ENCODE measurements at regions not wholly inside any gene's neighbourhood (a gene's known extent, or its start where the extent isn't known, plus 50 kb on each side); places are given as distances from the start of the nearest gene placed in this dataset.
A peak's percentile ranks its signal among the peaks of the same experiment; 100 is the strongest.
"Not testable (repeated sequence)": the region's sequence is repeated elsewhere in the genome, so short reads cannot be mapped to it uniquely, and the experiment has no call there.

- H3K27ac ChIP-seq (ENCODE audit: low read depth, low read length), result not testable (repeated sequence)
Measured at GRCh38 chr13:48883786-48884185, 91.9 kb upstream of the FNDC3A start.

GRCh38 chr13:48885027-48885395, 90.7 kb upstream of the FNDC3A start:
- H3K4me3 ChIP-seq (ENCODE audit: low read length), result no peak overlapping the region

More at GRCh38 chr13:48883786-48884185, 91.9 kb upstream of the FNDC3A start:
- not testable (repeated sequence) for H3K9ac ChIP-seq (ENCODE audit: low read length); H3K56ac ChIP-seq (ENCODE audit: low read length); H3K23ac ChIP-seq (ENCODE audit: low read length); H3K4me2 ChIP-seq (ENCODE audit: low read length); H2BK120ac ChIP-seq (ENCODE audit: low read depth, low read length); H3K4me1 ChIP-seq (ENCODE audit: control insufficient read depth, low read depth, low read length); H3K4me3 ChIP-seq (ENCODE audit: low read length); H3K18ac ChIP-seq (ENCODE audit: low read length); H3K27me3 ChIP-seq (ENCODE audit: insufficient read depth, low read length, poor library complexity); H4K8ac ChIP-seq (ENCODE audit: low read depth, low read length); DNase-seq; H2BK5ac ChIP-seq (ENCODE audit: low read length); H2AK5ac ChIP-seq (ENCODE audit: low read length); H3K79me2 ChIP-seq (ENCODE audit: control insufficient read depth, insufficient read depth, low read length); H3K36me3 ChIP-seq (ENCODE audit: control insufficient read depth, insufficient read depth, low read length); H3K4ac ChIP-seq (ENCODE audit: low read depth, low read length); H3K79me1 ChIP-seq (ENCODE audit: low read length); H2BK15ac ChIP-seq (replicated peaks; ENCODE audit: low read depth); H4K5ac ChIP-seq (ENCODE audit: low read length)
- WGBS (ENCODE audit: extremely low coverage, insufficient coverage, low lambda C conversion rate), result no CpG with 5 or more reads among the region's 1 CpG

GRCh38 chr13:48888613-48889012, 87.1 kb upstream of the FNDC3A start:
- no peak overlapping the region for H3K56ac ChIP-seq (ENCODE audit: low read length)
- no peaks in the 10 kb centered on the region for H3K4me1 ChIP-seq (ENCODE audit: control insufficient read depth, low read depth, low read length)
- H3K79me2 ChIP-seq (ENCODE audit: control insufficient read depth, insufficient read depth, low read length), result no peaks in the 10 kb centered on the region
- no peak overlapping the region for H4K5ac ChIP-seq (ENCODE audit: low read length)
- H4K8ac ChIP-seq (ENCODE audit: low read depth, low read length), result no peak overlapping the region
- H3K79me1 ChIP-seq (ENCODE audit: low read length), result no peaks in the 10 kb centered on the region
- DNase-seq, result no peak
- no CpG with 5 or more reads among the region's 5 CpGs for WGBS (ENCODE audit: extremely low coverage, insufficient coverage, low lambda C conversion rate)
- H3K36me3 ChIP-seq (ENCODE audit: control insufficient read depth, insufficient read depth, low read length), result no peaks in the 10 kb centered on the region
- no peak overlapping the region for H3K27ac ChIP-seq (ENCODE audit: low read depth, low read length)
- no peaks in the 10 kb centered on the region for H3K27me3 ChIP-seq (ENCODE audit: insufficient read depth, low read length, poor library complexity)
- H2BK15ac ChIP-seq (replicated peaks; ENCODE audit: low read depth), result no peak overlapping the region
- no peak overlapping the region for H3K4me3 ChIP-seq (ENCODE audit: low read length)
- H2AK5ac ChIP-seq (ENCODE audit: low read length), result no peak overlapping the region
- H2BK5ac ChIP-seq (ENCODE audit: low read length), result no peak overlapping the region
- H3K23ac ChIP-seq (ENCODE audit: low read length), result no peak overlapping the region
- H3K4ac ChIP-seq (ENCODE audit: low read depth, low read length), result peak overlapping the region; percentile 36
- H3K4me2 ChIP-seq (ENCODE audit: low read length), result no peak overlapping the region
- H2BK120ac ChIP-seq (ENCODE audit: low read depth, low read length), result no peak overlapping the region
- no peak overlapping the region for H3K18ac ChIP-seq (ENCODE audit: low read length)
- H3K9ac ChIP-seq (ENCODE audit: low read length), result no peak overlapping the region

More at GRCh38 chr13:48885027-48885395, 90.7 kb upstream of the FNDC3A start:
- no peaks in the 10 kb centered on the region for H3K4me1 ChIP-seq (ENCODE audit: control insufficient read depth, low read depth, low read length)
- H2AK5ac ChIP-seq (ENCODE audit: low read length), result no peak overlapping the region
- H3K79me1 ChIP-seq (ENCODE audit: low read length), result no peaks in the 10 kb centered on the region
- H2BK120ac ChIP-seq (ENCODE audit: low read depth, low read length), result no peak overlapping the region
- no peak overlapping the region for H2BK15ac ChIP-seq (replicated peaks; ENCODE audit: low read depth)
- no peak overlapping the region for H4K8ac ChIP-seq (ENCODE audit: low read depth, low read length)
- H3K4ac ChIP-seq (ENCODE audit: low read depth, low read length), result no peak overlapping the region
- H3K23ac ChIP-seq (ENCODE audit: low read length), result no peak overlapping the region
- H3K27me3 ChIP-seq (ENCODE audit: insufficient read depth, low read length, poor library complexity), result no peaks in the 10 kb centered on the region
- H3K56ac ChIP-seq (ENCODE audit: low read length), result no peak overlapping the region
- H3K18ac ChIP-seq (ENCODE audit: low read length), result no peak overlapping the region
- no peak overlapping the region for H2BK5ac ChIP-seq (ENCODE audit: low read length)
- H3K27ac ChIP-seq (ENCODE audit: low read depth, low read length), result no peak overlapping the region
- H3K4me2 ChIP-seq (ENCODE audit: low read length), result no peak overlapping the region
- no peaks in the 10 kb centered on the region for H3K79me2 ChIP-seq (ENCODE audit: control insufficient read depth, insufficient read depth, low read length)
- H3K9ac ChIP-seq (ENCODE audit: low read length), result no peak overlapping the region
- no peak overlapping the region for H4K5ac ChIP-seq (ENCODE audit: low read length)
- no peak for DNase-seq
- H3K36me3 ChIP-seq (ENCODE audit: control insufficient read depth, insufficient read depth, low read length), result no peaks in the 10 kb centered on the region

- H3K79me1 ChIP-seq (ENCODE audit: low read length), result no peaks in the 10 kb centered on the region
- H4K5ac ChIP-seq (ENCODE audit: low read length), result no peak overlapping the region
- H2BK15ac ChIP-seq (replicated peaks; ENCODE audit: low read depth), result no peak overlapping the region
- no peak overlapping the region for H2AK5ac ChIP-seq (ENCODE audit: low read length)
- no peaks in the 10 kb centered on the region for H3K79me2 ChIP-seq (ENCODE audit: control insufficient read depth, insufficient read depth, low read length)
- no peak overlapping the region for H3K56ac ChIP-seq (ENCODE audit: low read length)
- no peak overlapping the region for H3K4ac ChIP-seq (ENCODE audit: low read depth, low read length)
- no peaks in the 10 kb centered on the region for H3K36me3 ChIP-seq (ENCODE audit: control insufficient read depth, insufficient read depth, low read length)
- no peaks in the 10 kb centered on the region for H3K27me3 ChIP-seq (ENCODE audit: insufficient read depth, low read length, poor library complexity)
- no peak overlapping the region for H2BK120ac ChIP-seq (ENCODE audit: low read depth, low read length)
- no peak overlapping the region for H3K4me3 ChIP-seq (ENCODE audit: low read length)
- H3K4me1 ChIP-seq (ENCODE audit: control insufficient read depth, low read depth, low read length), result no peaks in the 10 kb centered on the region
- H3K4me2 ChIP-seq (ENCODE audit: low read length), result no peak overlapping the region
- no peak overlapping the region for H4K8ac ChIP-seq (ENCODE audit: low read depth, low read length)
- no peak overlapping the region for H3K18ac ChIP-seq (ENCODE audit: low read length)
- no peak overlapping the region for H2BK5ac ChIP-seq (ENCODE audit: low read length)
- no peak overlapping the region for H3K27ac ChIP-seq (ENCODE audit: low read depth, low read length)
- H3K9ac ChIP-seq (ENCODE audit: low read length), result no peak overlapping the region
- H3K23ac ChIP-seq (ENCODE audit: low read length), result no peak overlapping the region
- DNase-seq, result no peak
- no CpG with 5 or more reads among the region's 3 CpGs for WGBS (ENCODE audit: extremely low coverage, insufficient coverage, low lambda C conversion rate)
Measured at GRCh38 chr13:48890391-48890790, 85.3 kb upstream of the FNDC3A start.

GRCh38 chr13:48891586-48891985, 84.1 kb upstream of the FNDC3A start:
- H3K36me3 ChIP-seq (ENCODE audit: control insufficient read depth, insufficient read depth, low read length), result no peaks in the 10 kb centered on the region
- H3K4me3 ChIP-seq (ENCODE audit: low read length), result no peak overlapping the region
- no peaks in the 10 kb centered on the region for H3K79me1 ChIP-seq (ENCODE audit: low read length)
- H3K27ac ChIP-seq (ENCODE audit: low read depth, low read length), result no peak overlapping the region
- no peaks in the 10 kb centered on the region for H3K4me1 ChIP-seq (ENCODE audit: control insufficient read depth, low read depth, low read length)
- no peak overlapping the region for H4K8ac ChIP-seq (ENCODE audit: low read depth, low read length)
- no peak overlapping the region for H2BK120ac ChIP-seq (ENCODE audit: low read depth, low read length)
- H3K4me2 ChIP-seq (ENCODE audit: low read length), result no peak overlapping the region
- no peaks in the 10 kb centered on the region for H3K27me3 ChIP-seq (ENCODE audit: insufficient read depth, low read length, poor library complexity)
- no peak overlapping the region for H3K56ac ChIP-seq (ENCODE audit: low read length)
- H3K23ac ChIP-seq (ENCODE audit: low read length), result no peak overlapping the region
- DNase-seq, result no peak
- no peak overlapping the region for H2BK15ac ChIP-seq (replicated peaks; ENCODE audit: low read depth)
- no CpG with 5 or more reads among the region's 3 CpGs for WGBS (ENCODE audit: extremely low coverage, insufficient coverage, low lambda C conversion rate)
- no peak overlapping the region for H3K9ac ChIP-seq (ENCODE audit: low read length)
- no peak overlapping the region for H2BK5ac ChIP-seq (ENCODE audit: low read length)
- no peak overlapping the region for H3K4ac ChIP-seq (ENCODE audit: low read depth, low read length)
- no peak overlapping the region for H3K18ac ChIP-seq (ENCODE audit: low read length)
- no peaks in the 10 kb centered on the region for H3K79me2 ChIP-seq (ENCODE audit: control insufficient read depth, insufficient read depth, low read length)
- no peak overlapping the region for H4K5ac ChIP-seq (ENCODE audit: low read length)
- H2AK5ac ChIP-seq (ENCODE audit: low read length), result no peak overlapping the region

GRCh38 chr13:48892053-48892687, 83.5 kb upstream of the FNDC3A start:
- no peaks in the 10 kb centered on the region for H3K27me3 ChIP-seq (ENCODE audit: insufficient read depth, low read length, poor library complexity)
- H3K4me1 ChIP-seq (ENCODE audit: control insufficient read depth, low read depth, low read length), result no peaks in the 10 kb centered on the region
- no peak overlapping the region for H2BK120ac ChIP-seq (ENCODE audit: low read depth, low read length)
- DNase-seq, result no peak
- H3K4ac ChIP-seq (ENCODE audit: low read depth, low read length), result no peak overlapping the region
- WGBS (ENCODE audit: extremely low coverage, insufficient coverage, low lambda C conversion rate), result no CpG with 5 or more reads among the region's 2 CpGs
- H4K5ac ChIP-seq (ENCODE audit: low read length), result no peak overlapping the region
- no peak overlapping the region for H3K9ac ChIP-seq (ENCODE audit: low read length)
- H3K23ac ChIP-seq (ENCODE audit: low read length), result no peak overlapping the region
- no peak overlapping the region for H4K8ac ChIP-seq (ENCODE audit: low read depth, low read length)
- no peak overlapping the region for H3K4me2 ChIP-seq (ENCODE audit: low read length)
- H3K4me3 ChIP-seq (ENCODE audit: low read length), result no peak overlapping the region
- H2BK15ac ChIP-seq (replicated peaks; ENCODE audit: low read depth), result no peak overlapping the region
- no peak overlapping the region for H2BK5ac ChIP-seq (ENCODE audit: low read length)
- H3K79me1 ChIP-seq (ENCODE audit: low read length), result no peaks in the 10 kb centered on the region
- no peak overlapping the region for H3K27ac ChIP-seq (ENCODE audit: low read depth, low read length)
- no peak overlapping the region for H3K56ac ChIP-seq (ENCODE audit: low read length)
- H3K18ac ChIP-seq (ENCODE audit: low read length), result no peak overlapping the region
- no peaks in the 10 kb centered on the region for H3K79me2 ChIP-seq (ENCODE audit: control insufficient read depth, insufficient read depth, low read length)
- no peak overlapping the region for H2AK5ac ChIP-seq (ENCODE audit: low read length)
- no peaks in the 10 kb centered on the region for H3K36me3 ChIP-seq (ENCODE audit: control insufficient read depth, insufficient read depth, low read length)
